Pancreas (tissue), 10 donors: ENCODE measurements at regions not wholly inside any gene's neighbourhood (a gene's known extent, or its start where the extent isn't known, plus 50 kb on each side); places are given as distances from the start of the nearest gene placed in this dataset.

ENCODE experiments used
- ATAC-seq, 4 donors: fragments of 200-7000 bp; cut with Tn5 transposase; one replicate each; pipeline versions ENCODE4 v1.8.0 to v1.9.1; 2020; ENCODE audit warnings: mild to moderate bottlenecking in 4 of 4, moderate library complexity in 4 of 4
- DNase-seq, 6 donors: peaks; one replicate each; pipeline ENCODE4 v3.0.0-alpha.2; 2020
- FAIRE-seq: peaks from 2 replicates; lab custom pipeline; 2012; peaks lifted over from hg19 to GRCh38; lab: Jason Lieb, UNC
- H3K27ac ChIP-seq, 4 donors: fragments of 200-600 bp; sonication (generic); 1 replicate in 3 of 4; 2 replicates in 1 of 4; pipeline versions ENCODE4 v1.5.0 to v1.8.0; 2020
- H3K27me3 ChIP-seq, 4 donors: fragments of 200-600 bp; one replicate each; pipeline ENCODE4 v1.8.0; 2021
- H3K36me3 ChIP-seq, 3 donors: fragments of 200-600 bp; sonication (generic) in 1 of 3; one replicate each; pipeline versions ENCODE4 v1.5.0 to v1.8.0; 2020 to 2021
- H3K4me1 ChIP-seq, 3 donors: fragments of 200-600 bp; one replicate each; pipeline ENCODE4 v1.8.0; 2021
- H3K4me3 ChIP-seq, 4 donors: fragments of 200-600 bp; sonication (generic) in 2 of 4; one replicate each; pipeline versions ENCODE4 v1.5.0 to v1.8.0; 2020 to 2021
- H3K9me3 ChIP-seq, 4 donors: fragments of 200-600 bp; one replicate each; pipeline ENCODE4 v1.8.0; 2021
- CTCF ChIP-seq, 4 donors: fragments of 200-600 bp; sonication (generic) in 3 of 4; IDR thresholded peaks; one replicate each; pipeline versions ENCODE4 v1.5.0 to v1.8.0; 2021; ENCODE audit warnings: antibody characterized with exemption in 4 of 4
- WGBS, 2 donors: extraction: QIAGEN DNeasy Blood & Tissue Kit; methylation state at CpG; one replicate each; pipeline ENCODE4 v1.1.7; 2013; 5-methylcytosine and 5-hydroxymethylcytosine counted together
- intact Hi-C, 3 donors: fragments of 100-400 bp; cut with DNase I; formaldehyde crosslinking; loops; one replicate each; pipeline versions ENCODE4 v1.11.1 to v1.14.2; 2022
- donor health status: healthy with polysubstance abuse.
- donor health status: DM: no; HTN: no; CAD: no; lungs with moderate emphysema.
- donor health status: DM: no; HTN: no; CAD: no.
- donor health status: control.
- donor health status: control.
- donor health status: Bipolar disorder and iron deficiency.
- donor health status: DM: yes; HTN: yes; CAD: no.
- donor health status: DM: no; HTN: no; CAD: no.
- donor health status: DM: no; HTN: no; CAD: no.
- donor health status: DM: yes; HTN: yes; CAD: no.

- no peaks in the 10 kb centered on the region for H3K27me3 ChIP-seq
- no peaks in the 10 kb centered on the region for H3K4me1 ChIP-seq
- FAIRE-seq (no peak), ATAC-seq (no peak), DNase-seq (no peak)
- intact Hi-C loops: loop anchor here in 2 of 3 donors (5.0 to 10.0 kb wide), 3 partner anchors 146 to 276 kb away; no protein-coding TSS in a partner anchor
- H3K27ac ChIP-seq: no peak overlapping the region
- no peaks in the 10 kb centered on the region for H3K9me3 ChIP-seq
- H3K4me3 ChIP-seq: no peak overlapping the region
- 70 to 74% methylated on average over 5 of the region's 5 CpGs for WGBS, 2 donors
- H3K36me3 ChIP-seq: no peaks in the 10 kb centered on the region
- TF ChIP-seq CTCF (IDR thresholded peaks at IDR 0.05): no peak
Measured at GRCh38 chr15:79180318-79180717, 89.7 kb upstream of the RASGRF1 start.

- TF ChIP-seq CTCF (IDR thresholded peaks at IDR 0.05): no peak
- WGBS, 2 donors: 79 to 81% methylated on average over 5 of the region's 5 CpGs
- no peak overlapping the region for H3K4me3 ChIP-seq
- no peaks in the 10 kb centered on the region for H3K36me3 ChIP-seq
- ATAC-seq (no peak), DNase-seq (no peak), FAIRE-seq (no peak)
- no peak overlapping the region for H3K27ac ChIP-seq
- no peaks in the 10 kb centered on the region for H3K4me1 ChIP-seq
- no peaks in the 10 kb centered on the region for H3K27me3 ChIP-seq
- H3K9me3 ChIP-seq: no peaks in the 10 kb centered on the region
- intact Hi-C loops: no loop called here
Measured at GRCh38 chr15:79179597-79179996, 89.0 kb upstream of the RASGRF1 start.

- no peaks in the 10 kb centered on the region for H3K27me3 ChIP-seq
- DNase-seq (no peak), ATAC-seq (peak in 1 of 4 donors; percentile 74), FAIRE-seq (no peak)
- 72 to 75% methylated on average over 14 of the region's 14 CpGs for WGBS, 2 donors
- no peaks in the 10 kb centered on the region for H3K4me1 ChIP-seq
- no peaks in the 10 kb centered on the region for H3K9me3 ChIP-seq
- intact Hi-C loops: no loop called here
- H3K4me3 ChIP-seq: no peak overlapping the region
- no peak for TF ChIP-seq CTCF (IDR thresholded peaks at IDR 0.05)
- H3K27ac ChIP-seq: no peak overlapping the region
- no peaks in the 10 kb centered on the region for H3K36me3 ChIP-seq
Measured at GRCh38 chr15:79179108-79179561, 88.6 kb upstream of the RASGRF1 start.

- TF ChIP-seq CTCF (IDR thresholded peaks at IDR 0.05): no peak
- ATAC-seq (no peak), FAIRE-seq (no peak), DNase-seq (no peak)
- Histone ChIP-seq H3K36me3 (no peaks in the 10 kb centered on the region), H3K9me3 (no peaks in the 10 kb centered on the region), H3K27ac (no peak overlapping the region), H3K27me3 (no peaks in the 10 kb centered on the region), H3K4me3 (no peak overlapping the region), H3K4me1 (no peaks in the 10 kb centered on the region)
- intact Hi-C loops: no loop called here
- 69 to 70% methylated on average over 9 of the region's 9 CpGs for WGBS, 2 donors
Measured at GRCh38 chr15:79178594-79178993, 88.0 kb upstream of the RASGRF1 start.

GRCh38 chr15:79176151-79176550 is 85.6 kb upstream of the RASGRF1 start:
- Histone ChIP-seq H3K36me3 (no peaks in the 10 kb centered on the region), H3K4me3 (no peak overlapping the region), H3K27me3 (no peaks in the 10 kb centered on the region), H3K27ac (no peak overlapping the region), H3K9me3 (no peaks in the 10 kb centered on the region), H3K4me1 (no peaks in the 10 kb centered on the region)
- WGBS, 2 donors: 61 to 67% methylated on average over 1 of the region's 1 CpG
- intact Hi-C loops: no loop called here
- FAIRE-seq (no peak), ATAC-seq (no peak), DNase-seq (no peak)
- no peak for TF ChIP-seq CTCF (IDR thresholded peaks at IDR 0.05)
